Fibroblast of lung (primary cell): ENCODE measurements at regions not wholly inside any gene's neighbourhood (a gene's known extent, or its start where the extent isn't known, plus 50 kb on each side); places are given as distances from the start of the nearest gene placed in this dataset.

ENCODE experiments used
- DNase-seq, 2 donors: peaks; one replicate each; pipeline versions ENCODE4 v3.0.0 to v3.0.0-alpha.2; 2010; ENCODE audit warnings: low read depth in 2 of 2
- H2AFZ ChIP-seq: 2 replicates; pipeline ENCODE4 v1.5.1; 2012; ENCODE audit warnings: low read length, control low read depth, inconsistent platforms
- H3K27ac ChIP-seq: 2 replicates; pipeline ENCODE4 v1.5.1; 2011; ENCODE audit warnings: low read length, control low read depth; ENCODE audit not compliant: insufficient read depth
- H3K27me3 ChIP-seq: 2 replicates; pipeline ENCODE4 v1.5.1; 2011; ENCODE audit warnings: mild to moderate bottlenecking, low read length; ENCODE audit not compliant: control insufficient read depth, insufficient read depth
- H3K36me3 ChIP-seq: 2 replicates; pipeline ENCODE4 v1.5.1; 2011; ENCODE audit warnings: low read length; ENCODE audit not compliant: control insufficient read depth, insufficient read depth
- H3K4me1 ChIP-seq: 2 replicates; pipeline ENCODE4 v1.5.1; 2011; ENCODE audit warnings: low read length; ENCODE audit not compliant: control insufficient read depth, insufficient read depth; ENCODE audit errors: extremely low read depth
- H3K4me2 ChIP-seq: 2 replicates; pipeline ENCODE4 v1.5.1; 2011; ENCODE audit warnings: low read length, control low read depth; ENCODE audit not compliant: insufficient read depth; ENCODE audit errors: extremely low read depth
- H3K4me3 ChIP-seq, 4 experiments: fragments of 200-600 bp in 1 of 4; sonication (generic) in 1 of 4; replicated peaks in 1 of 4; 2 replicates each; pipeline ENCODE4 v1.5.1; 2011 to 2016; ENCODE audit warnings: low read length in 4 of 4, low read depth in 3 of 4, mild to moderate bottlenecking in 3 of 4, control low read depth in 2 of 4, inconsistent platforms in 1 of 4, mixed read lengths in 1 of 4; ENCODE audit not compliant: insufficient read depth in 1 of 4; ENCODE audit errors: control extremely low read depth in 1 of 4
- H3K79me2 ChIP-seq: 2 replicates; pipeline ENCODE4 v1.5.1; 2012; ENCODE audit warnings: mild to moderate bottlenecking, low read length, inconsistent platforms; ENCODE audit not compliant: control insufficient read depth, insufficient read depth
- H3K9ac ChIP-seq: 2 replicates; pipeline ENCODE4 v1.5.1; 2011; ENCODE audit warnings: mild to moderate bottlenecking, low read length, control low read depth; ENCODE audit not compliant: insufficient read depth
- H3K9me3 ChIP-seq: 2 replicates; pipeline ENCODE4 v1.5.1; 2012; ENCODE audit warnings: low read depth, low read length; ENCODE audit not compliant: control insufficient read depth, insufficient read depth
- H4K20me1 ChIP-seq: 2 replicates; pipeline ENCODE4 v1.5.1; 2011; ENCODE audit warnings: low read length; ENCODE audit not compliant: control insufficient read depth, insufficient read depth; ENCODE audit errors: extremely low read depth
- EZH2 ChIP-seq: IDR thresholded peaks from 2 replicates; pipeline ENCODE4 v1.5.1; 2012; ENCODE audit warnings: low read length, control low read depth, mild to moderate bottlenecking; ENCODE audit errors: missing control alignments
- TF ChIP-seq, protein P1 (sequence below), 2 donors: IDR thresholded peaks in 1 of 2; conservative IDR thresholded peaks in 1 of 2; 1 replicate in 1 of 2; 2 replicates in 1 of 2; pipeline ENCODE4 v1.5.1; 2011 to 2012; ENCODE audit warnings: low read length in 2 of 2, control low read depth in 1 of 2, inconsistent platforms in 1 of 2, low read depth in 1 of 2, mild to moderate bottlenecking in 1 of 2

DNA sequence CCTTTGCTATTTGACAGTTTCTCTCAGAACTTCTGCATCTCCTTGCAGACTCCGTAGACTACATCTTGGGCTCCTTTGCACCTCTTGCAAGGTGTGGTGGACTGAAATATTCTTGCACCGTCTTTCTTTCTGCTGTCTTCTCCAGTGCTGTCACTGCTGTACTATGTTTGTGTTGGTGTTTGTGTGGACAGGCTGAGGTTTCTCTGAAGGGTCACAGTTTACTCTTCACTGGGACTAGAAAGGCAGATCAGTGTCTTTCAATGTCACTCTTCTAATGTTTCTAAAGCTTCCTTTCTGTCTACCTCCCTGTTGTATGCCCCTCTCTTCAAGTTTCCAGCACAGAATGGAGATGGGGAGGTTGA lies 410.0 kb upstream of the CD180 start:
- DNase-seq, result no peak
- H4K20me1 ChIP-seq, result no peaks in the 10 kb centered on the region
- H3K9ac ChIP-seq, result no peak overlapping the region
- H3K9me3 ChIP-seq, result no peaks in the 10 kb centered on the region
- H3K4me3 ChIP-seq, result no peak overlapping the region
- H3K4me1 ChIP-seq, result no peaks in the 10 kb centered on the region
- H3K4me2 ChIP-seq, result no peak overlapping the region
- no peak for TF ChIP-seq EZH2
- TF ChIP-seq, protein P1, sequence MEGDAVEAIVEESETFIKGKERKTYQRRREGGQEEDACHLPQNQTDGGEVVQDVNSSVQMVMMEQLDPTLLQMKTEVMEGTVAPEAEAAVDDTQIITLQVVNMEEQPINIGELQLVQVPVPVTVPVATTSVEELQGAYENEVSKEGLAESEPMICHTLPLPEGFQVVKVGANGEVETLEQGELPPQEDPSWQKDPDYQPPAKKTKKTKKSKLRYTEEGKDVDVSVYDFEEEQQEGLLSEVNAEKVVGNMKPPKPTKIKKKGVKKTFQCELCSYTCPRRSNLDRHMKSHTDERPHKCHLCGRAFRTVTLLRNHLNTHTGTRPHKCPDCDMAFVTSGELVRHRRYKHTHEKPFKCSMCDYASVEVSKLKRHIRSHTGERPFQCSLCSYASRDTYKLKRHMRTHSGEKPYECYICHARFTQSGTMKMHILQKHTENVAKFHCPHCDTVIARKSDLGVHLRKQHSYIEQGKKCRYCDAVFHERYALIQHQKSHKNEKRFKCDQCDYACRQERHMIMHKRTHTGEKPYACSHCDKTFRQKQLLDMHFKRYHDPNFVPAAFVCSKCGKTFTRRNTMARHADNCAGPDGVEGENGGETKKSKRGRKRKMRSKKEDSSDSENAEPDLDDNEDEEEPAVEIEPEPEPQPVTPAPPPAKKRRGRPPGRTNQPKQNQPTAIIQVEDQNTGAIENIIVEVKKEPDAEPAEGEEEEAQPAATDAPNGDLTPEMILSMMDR (conservative IDR thresholded peaks at IDR 0.05 in 1 of 2, IDR thresholded peaks at IDR 0.05 in 1 of 2; ENCODE audit: low read depth in 1 of 2, low read length in 2 of 2), result no peak
- H3K36me3 ChIP-seq, result no peaks in the 10 kb centered on the region
- no peaks in the 10 kb centered on the region for H3K79me2 ChIP-seq
- no peak overlapping the region for H3K27ac ChIP-seq
- H3K27me3 ChIP-seq, result no peaks in the 10 kb centered on the region
- H2AFZ ChIP-seq, result no peak overlapping the region

GRCh38 chr5:67605730-67606585 lies 409.4 kb upstream of the CD180 start:
- Histone ChIP-seq H3K9me3 (no peaks in the 10 kb centered on the region), H3K27me3 (no peaks in the 10 kb centered on the region), H3K36me3 (no peaks in the 10 kb centered on the region), H3K27ac (no peak overlapping the region), H2AFZ (no peak overlapping the region), H3K9ac (no peak overlapping the region), H4K20me1 (no peaks in the 10 kb centered on the region), H3K4me3 (no peak overlapping the region), H3K79me2 (no peaks in the 10 kb centered on the region), H3K4me2 (no peak overlapping the region), H3K4me1 (no peaks in the 10 kb centered on the region)
- TF ChIP-seq EZH2, result no peak
- TF ChIP-seq, protein P1 (conservative IDR thresholded peaks at IDR 0.05 in 1 of 2, IDR thresholded peaks at IDR 0.05 in 1 of 2; ENCODE audit: low read depth in 1 of 2, low read length in 2 of 2), result no peak
- no peak for DNase-seq

DNA sequence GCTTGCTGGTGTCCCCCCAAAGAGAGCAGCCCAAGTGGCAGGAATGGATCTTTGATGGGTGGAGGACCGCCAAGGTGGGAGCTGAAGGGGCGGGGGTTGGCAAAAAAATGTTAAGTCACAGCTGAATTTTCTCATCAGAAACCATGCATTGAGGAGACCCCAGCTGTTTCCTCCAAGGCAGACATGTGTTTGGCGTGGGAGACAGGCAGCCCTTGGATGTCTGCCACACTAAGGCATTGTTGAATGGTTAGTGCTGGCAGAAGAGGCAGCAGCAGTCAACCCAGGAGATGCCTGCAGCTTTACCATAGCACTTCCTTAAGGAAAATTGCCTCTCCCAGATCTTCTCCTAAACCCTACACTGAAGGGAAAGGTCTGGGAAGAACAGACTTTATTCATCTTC lies 394.9 kb upstream of the CD180 start:
- Histone ChIP-seq H4K20me1 (no peaks in the 10 kb centered on the region), H3K27ac (no peak overlapping the region), H3K36me3 (no peaks in the 10 kb centered on the region), H3K9me3 (no peaks in the 10 kb centered on the region), H3K27me3 (no peaks in the 10 kb centered on the region), H2AFZ (no peak overlapping the region), H3K4me3 (no peak overlapping the region), H3K4me2 (no peak overlapping the region), H3K9ac (no peak overlapping the region), H3K79me2 (no peaks in the 10 kb centered on the region), H3K4me1 (no peaks in the 10 kb centered on the region)
- TF ChIP-seq EZH2, result no peak
- TF ChIP-seq, protein P1 (conservative IDR thresholded peaks at IDR 0.05 in 1 of 2, IDR thresholded peaks at IDR 0.05 in 1 of 2; ENCODE audit: low read depth in 1 of 2, low read length in 2 of 2), result no peak
- no peak for DNase-seq
